ENCODE measurements at regions not wholly inside any gene's neighbourhood (a gene's known extent, or its start where the extent isn't known, plus 50 kb on each side); places are given as distances from the start of the nearest gene placed in this dataset.
A peak's percentile ranks its signal among the peaks of the same experiment; 100 is the strongest.

GRCh38 chr5:34599471-34600117 lies 56.5 kb upstream of the RAI14 start:
- DNase-seq: peak; percentile 55

DNA sequence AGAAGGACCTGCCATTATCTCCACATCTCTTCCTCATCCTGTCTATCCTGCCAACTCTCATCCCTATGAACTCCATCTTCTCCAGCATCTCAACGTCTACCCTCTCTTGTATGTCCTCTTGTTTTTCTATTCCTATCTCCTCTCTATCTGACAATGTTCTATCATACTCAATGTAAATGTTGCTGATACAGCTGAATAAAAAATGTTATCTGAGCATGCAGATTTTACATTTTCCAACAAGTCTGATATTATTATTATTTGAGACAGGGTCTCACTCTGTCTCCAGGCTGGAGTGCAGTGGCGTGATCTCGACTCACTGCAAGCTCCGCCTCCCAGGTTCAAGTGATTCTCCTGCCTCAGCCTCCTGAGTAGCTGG lies 56.0 kb upstream of the RAI14 start:
- DNase-seq: no peak

DNA sequence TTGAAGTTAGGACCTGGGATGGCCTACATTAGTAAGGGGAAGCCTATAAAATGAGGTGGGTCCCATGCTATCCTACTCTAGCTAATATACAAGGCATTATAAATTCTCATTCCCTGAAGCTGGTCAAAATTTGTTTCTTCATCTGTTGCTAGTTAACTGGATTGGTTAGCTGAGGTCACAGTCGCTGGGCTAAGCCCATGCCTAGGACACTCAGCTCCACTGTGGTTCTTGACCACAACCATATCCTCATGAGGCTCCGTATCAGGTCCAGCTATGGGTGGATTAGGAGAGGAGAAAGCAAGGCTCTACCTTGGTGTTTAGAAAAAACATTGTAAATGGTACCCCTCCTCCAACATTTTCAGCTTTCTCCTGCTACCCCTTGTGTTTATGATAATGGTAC lies 52.8 kb upstream of the RAI14 start:
- no peak for DNase-seq

GRCh38 chr5:34604119-34604675 lies 51.9 kb upstream of the RAI14 start:
- no peak for DNase-seq

DNA sequence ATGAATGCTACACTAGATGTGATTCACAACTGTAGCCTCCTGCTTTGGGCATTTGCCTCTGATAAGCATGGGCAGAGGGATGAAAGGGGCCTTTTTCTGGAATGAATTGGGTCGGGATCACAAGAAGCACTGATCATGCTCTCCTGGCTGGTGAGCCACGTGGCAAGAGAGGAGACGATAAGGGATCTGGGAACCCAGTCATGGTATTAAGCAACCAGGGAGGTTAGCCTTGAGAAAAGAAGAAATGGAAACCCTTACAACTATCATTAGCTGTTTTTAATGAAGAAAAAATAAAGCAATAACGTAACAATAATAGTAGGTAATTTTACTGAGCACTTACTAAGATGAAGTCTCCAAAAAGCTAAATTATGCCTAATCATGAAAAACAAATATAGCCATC lies 50.0 kb upstream of the RAI14 start:
- no peak for DNase-seq

Data from HCEC 1CT (cell line).